Esophagus squamous epithelium (tissue), 4 donors: ENCODE measurements at regions not wholly inside any gene's neighbourhood (a gene's known extent, or its start where the extent isn't known, plus 50 kb on each side); places are given as distances from the start of the nearest gene placed in this dataset.

ENCODE experiments used
- CTCF ChIP-seq, 6 experiments: fragments of 450-650 bp in 4 of 6; fragments of 200-600 bp in 2 of 6; sonication (generic) in 2 of 6; IDR thresholded peaks; one replicate each; pipeline ENCODE4 v1.5.1; 2016 to 2019; ENCODE audit warnings: antibody characterized with exemption in 6 of 6, mild to moderate bottlenecking in 4 of 6, moderate library complexity in 4 of 6
- POLR2A ChIP-seq, 4 donors: fragments of 450-650 bp; IDR thresholded peaks; one replicate each; pipeline ENCODE4 v1.6.1; 2017; ENCODE audit warnings: antibody characterized with exemption in 4 of 4, mild to moderate bottlenecking in 4 of 4, moderate library complexity in 3 of 4

DNA sequence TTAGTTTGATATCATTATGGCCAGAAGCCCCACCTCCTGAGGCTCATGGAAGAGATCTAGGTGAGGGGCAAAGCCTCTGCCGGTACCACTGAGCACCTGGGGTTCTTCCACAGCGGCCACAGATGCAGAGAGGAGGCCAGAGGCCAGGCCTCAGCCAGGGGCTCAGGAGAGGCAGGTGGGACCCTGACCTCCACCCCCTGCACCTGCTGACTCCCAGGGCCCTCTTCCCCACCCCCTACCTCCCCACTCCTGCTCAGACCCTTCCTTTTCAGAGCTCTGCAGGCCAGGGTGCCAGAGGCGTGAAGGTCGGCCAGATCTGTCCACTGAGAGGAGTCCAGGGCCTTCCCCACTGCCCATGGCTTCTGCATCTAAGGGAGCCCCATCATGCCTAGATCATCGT is 178.7 kb upstream of the PPP2R2D start:
- TF ChIP-seq CTCF (IDR thresholded peaks at IDR 0.05) (no peak), POLR2A (IDR thresholded peaks at IDR 0.05) (no peak)
